ENCODE measurements at regions not wholly inside any gene's neighbourhood (a gene's known extent, or its start where the extent isn't known, plus 50 kb on each side); places are given as distances from the start of the nearest gene placed in this dataset.

- no peak overlapping the region for H3K4me3 ChIP-seq (ENCODE audit: low read depth, poor library complexity, severe bottlenecking)
- WGBS, 2 donors, result 70 to 73% methylated on average over 3 of the region's 3 CpGs
- no peak for TF ChIP-seq POLR2A (IDR thresholded peaks at IDR 0.05)
- TF ChIP-seq CTCF (IDR thresholded peaks at IDR 0.05), result no peak
- intact Hi-C loops (cut with DNase I; ENCODE audit: low total_unique reads), result no loop called here
- DNase-seq (ENCODE audit: low spot score in 2 of 2), result no peak
These were observed 297.1 kb downstream of the TMX3 start for GRCh38 chr18:68417826-68418225.

- no peak for DNase-seq (ENCODE audit: low spot score in 2 of 2)
- TF ChIP-seq CTCF (IDR thresholded peaks at IDR 0.05), result no peak
- 25 to 27% methylated on average over 2 of the region's 2 CpGs for WGBS, 2 donors
- H3K4me3 ChIP-seq (ENCODE audit: low read depth, poor library complexity, severe bottlenecking), result no peak overlapping the region
- intact Hi-C loops (cut with DNase I; ENCODE audit: low total_unique reads), result no loop called here
These were observed 297.6 kb downstream of the TMX3 start for GRCh38 chr18:68417166-68417799.

- no peak for TF ChIP-seq POLR2A (IDR thresholded peaks at IDR 0.05)
- no peak for TF ChIP-seq CTCF (IDR thresholded peaks at IDR 0.05)
- H3K4me3 ChIP-seq (ENCODE audit: low read depth, poor library complexity, severe bottlenecking), result no peak overlapping the region
- 79 to 82% methylated on average over 2 of the region's 2 CpGs for WGBS, 2 donors
- intact Hi-C loops (cut with DNase I; ENCODE audit: low total_unique reads), result no loop called here
- DNase-seq (ENCODE audit: low spot score in 2 of 2), result no peak
These were observed 300.5 kb downstream of the TMX3 start for GRCh38 chr18:68414407-68414806.

- DNase-seq (ENCODE audit: low spot score in 2 of 2), result no peak
- intact Hi-C loops (cut with DNase I; ENCODE audit: low total_unique reads), result no loop called here
- TF ChIP-seq CTCF (IDR thresholded peaks at IDR 0.05), result no peak
- no peak for TF ChIP-seq POLR2A (IDR thresholded peaks at IDR 0.05)
- no peak overlapping the region for H3K4me3 ChIP-seq (ENCODE audit: low read depth, poor library complexity, severe bottlenecking)
- 17 to 26% methylated on average over 2 of the region's 2 CpGs for WGBS, 2 donors
These were observed 305.3 kb downstream of the TMX3 start for GRCh38 chr18:68409576-68409975.

- TF ChIP-seq POLR2A (IDR thresholded peaks at IDR 0.05) (no peak), CTCF (IDR thresholded peaks at IDR 0.05) (no peak)
- DNase-seq (ENCODE audit: low spot score in 2 of 2), result no peak
- intact Hi-C loops (cut with DNase I; ENCODE audit: low total_unique reads), result no loop called here
- no peak overlapping the region for H3K4me3 ChIP-seq (ENCODE audit: low read depth, poor library complexity, severe bottlenecking)
- 58 to 74% methylated on average over 4 of the region's 4 CpGs for WGBS, 2 donors
These were observed 308.1 kb downstream of the TMX3 start for GRCh38 chr18:68406761-68407160.

- no peak for DNase-seq (ENCODE audit: low spot score in 2 of 2)
- intact Hi-C loops (cut with DNase I; ENCODE audit: low total_unique reads), result no loop called here
- TF ChIP-seq CTCF (IDR thresholded peaks at IDR 0.05) (no peak), POLR2A (IDR thresholded peaks at IDR 0.05) (no peak)
- 57 to 65% methylated on average over 2 of the region's 2 CpGs for WGBS, 2 donors
- no peak overlapping the region for H3K4me3 ChIP-seq (ENCODE audit: low read depth, poor library complexity, severe bottlenecking)
These were observed 312.1 kb downstream of the TMX3 start for GRCh38 chr18:68402784-68403183.
